H1 (cell line): ENCODE measurements at regions not wholly inside any gene's neighbourhood (a gene's known extent, or its start where the extent isn't known, plus 50 kb on each side); places are given as distances from the start of the nearest gene placed in this dataset.

Source experiments
- CTCF ChIA-PET: fragments of 300-600 bp; sonication (Branson Sonifier 250); formaldehyde crosslinking; loops from one replicate; lab custom pipeline; 2021; ENCODE audit not compliant: partially characterized antibody; lab: Charles Lee
- POLR2A ChIA-PET: fragments of 300-600 bp; sonication (Branson Sonifier 250); formaldehyde crosslinking; loops from one replicate; lab custom pipeline; 2021; ENCODE audit warnings: inconsistent platforms; ENCODE audit not compliant: partially characterized antibody; lab: Charles Lee
- DNase-seq, 2 experiments: peaks; one replicate each; pipeline versions ENCODE4 v3.0.0 to v3.0.0-alpha.2; 2010 to 2022; ENCODE audit warnings: low spot score in 2 of 2, low read depth in 1 of 2, mixed read lengths in 1 of 2
- FAIRE-seq: peaks from 2 replicates; lab custom pipeline; 2011; peaks lifted over from hg19 to GRCh38; lab: Jason Lieb, UNC
- H2AFZ ChIP-seq: 2 replicates; pipeline ENCODE4 v1.8.1; 2012; ENCODE audit warnings: low read length, inconsistent platforms
- H2AK5ac ChIP-seq: 2 replicates; pipeline ENCODE4 v1.6.1; 2013; ENCODE audit warnings: low read depth, low read length
- H2BK120ac ChIP-seq: replicated peaks from 2 replicates; pipeline ENCODE3; 2013; ENCODE audit warnings: low read depth, low read length, inconsistent platforms
- H2BK12ac ChIP-seq: 2 replicates; pipeline ENCODE4 v1.6.1; 2013; ENCODE audit warnings: low read depth, low read length
- H2BK15ac ChIP-seq: 2 replicates; pipeline ENCODE4 v1.6.1; 2013; ENCODE audit warnings: low read length
- H2BK20ac ChIP-seq: 2 replicates; pipeline ENCODE4 v1.6.1; 2013; ENCODE audit warnings: low read length
- H2BK5ac ChIP-seq: 2 replicates; pipeline ENCODE4 v1.6.1; 2013; ENCODE audit warnings: low read depth, low read length
- H3K14ac ChIP-seq: 2 replicates; pipeline ENCODE4 v1.6.1; 2013; ENCODE audit warnings: inconsistent platforms; ENCODE audit not compliant: insufficient read length
- H3K18ac ChIP-seq: 2 replicates; pipeline ENCODE4 v1.6.1; 2013; ENCODE audit warnings: low read length; ENCODE audit errors: extremely low read depth
- H3K23ac ChIP-seq: 2 replicates; pipeline ENCODE4 v1.6.1; 2013; ENCODE audit warnings: inconsistent platforms; ENCODE audit not compliant: insufficient read length
- H3K23me2 ChIP-seq: 2 replicates; pipeline ENCODE4 v1.6.1; 2013; ENCODE audit warnings: low read depth, low read length
- H3K27ac ChIP-seq: 2 replicates; pipeline ENCODE4 v1.6.1; 2011; ENCODE audit warnings: low read depth, low read length, inconsistent platforms
- H3K27me3 ChIP-seq, 4 experiments: replicated peaks in 1 of 4; 1 replicate in 1 of 4; 2 replicates in 3 of 4; pipeline versions ENCODE4 v1.6.1 to v1.8.1; 2011 to 2013; ENCODE audit warnings: low read length in 3 of 4, mild to moderate bottlenecking in 3 of 4, inconsistent platforms in 2 of 4, mixed read lengths in 2 of 4, moderate library complexity in 1 of 4; ENCODE audit not compliant: control insufficient read depth in 3 of 4, insufficient read depth in 3 of 4; ENCODE audit errors: extremely low read depth in 1 of 4
- H3K36me3 ChIP-seq, 4 experiments: 2 replicates each; pipeline versions ENCODE4 v1.6.1 to v1.8.1; 2011 to 2013; ENCODE audit warnings: mild to moderate bottlenecking in 4 of 4, low read length in 3 of 4, moderate library complexity in 2 of 4, control low read depth in 1 of 4, inconsistent platforms in 1 of 4; ENCODE audit not compliant: insufficient read depth in 4 of 4, control insufficient read depth in 2 of 4
- H3K4ac ChIP-seq: replicated peaks from 2 replicates; pipeline ENCODE3; 2013; ENCODE audit warnings: low read length, low read depth, mixed read lengths, inconsistent platforms; ENCODE audit not compliant: insufficient read length
- H3K4me1 ChIP-seq, 4 experiments: replicated peaks in 1 of 4; 1 replicate in 1 of 4; 2 replicates in 3 of 4; pipeline versions ENCODE4 v1.6.1 to v1.8.1; 2011 to 2013; ENCODE audit warnings: low read length in 3 of 4, inconsistent platforms in 2 of 4, mixed read lengths in 1 of 4; ENCODE audit not compliant: insufficient read depth in 4 of 4, control insufficient read depth in 3 of 4
- H3K4me2 ChIP-seq, 2 experiments: 2 replicates each; pipeline versions ENCODE4 v1.6.1 to v1.8.1; 2011 to 2013; ENCODE audit warnings: low read depth in 2 of 2, low read length in 2 of 2, control low read depth in 1 of 2, inconsistent platforms in 1 of 2, mild to moderate bottlenecking in 1 of 2; ENCODE audit not compliant: insufficient read depth in 1 of 2
- H3K4me3 ChIP-seq, 4 experiments: fragments of 200-600, 300-600 bp in 1 of 4; sonication (generic), shearing (Covaris generic), sonication (Bioruptor Twin) in 1 of 4; 2 replicates each; pipeline versions ENCODE4 v1.5.1 to v1.8.1; 2011 to 2016; ENCODE audit warnings: low read length in 4 of 4, low read depth in 3 of 4, control low read depth in 2 of 4, inconsistent platforms in 2 of 4, mild to moderate bottlenecking in 2 of 4, mixed read lengths in 1 of 4, moderate library complexity in 1 of 4; ENCODE audit not compliant: insufficient read depth in 2 of 4; ENCODE audit errors: extremely low read depth in 1 of 4
- H3K56ac ChIP-seq: replicated peaks from 2 replicates; pipeline ENCODE3; 2013; ENCODE audit warnings: low read depth, mild to moderate bottlenecking, mixed read lengths, low read length, inconsistent platforms; ENCODE audit not compliant: insufficient read length
- H3K79me1 ChIP-seq: 2 replicates; pipeline ENCODE4 v1.6.1; 2013; ENCODE audit warnings: low read depth, low read length, control low read depth
- H3K79me2 ChIP-seq, 2 experiments: 2 replicates each; pipeline versions ENCODE4 v1.6.1 to v1.8.1; 2012 to 2013; ENCODE audit warnings: low read length in 2 of 2, mild to moderate bottlenecking in 2 of 2, inconsistent platforms in 1 of 2; ENCODE audit not compliant: insufficient read depth in 2 of 2, control insufficient read depth in 1 of 2
- H3K9ac ChIP-seq, 4 experiments: replicated peaks in 1 of 4; 1 replicate in 1 of 4; 2 replicates in 3 of 4; pipeline versions ENCODE4 v1.6.1 to v1.8.1; 2011 to 2013; ENCODE audit warnings: low read depth in 3 of 4, low read length in 3 of 4, control low read depth in 2 of 4, mild to moderate bottlenecking in 2 of 4, moderate library complexity in 2 of 4, inconsistent platforms in 1 of 4; ENCODE audit errors: extremely low read depth in 1 of 4
- H3K9me3 ChIP-seq, 2 experiments: 2 replicates each; pipeline versions ENCODE4 v1.6.1 to v1.8.1; 2012 to 2013; ENCODE audit warnings: mild to moderate bottlenecking in 2 of 2, moderate library complexity in 2 of 2, control low read depth in 1 of 2, inconsistent platforms in 1 of 2, low read depth in 1 of 2, low read length in 1 of 2, mixed read lengths in 1 of 2; ENCODE audit not compliant: insufficient read depth in 2 of 2
- H4K20me1 ChIP-seq, 2 experiments: replicated peaks in 1 of 2; 2 replicates each; pipeline versions ENCODE3 to v1.8.1; 2011 to 2013; ENCODE audit warnings: inconsistent platforms in 2 of 2, low read length in 2 of 2, mild to moderate bottlenecking in 1 of 2; ENCODE audit not compliant: insufficient read depth in 2 of 2, control insufficient read depth in 1 of 2
- H4K5ac ChIP-seq: 2 replicates; pipeline ENCODE4 v1.6.1; 2013; ENCODE audit warnings: low read length, low read depth, mixed read lengths, inconsistent platforms; ENCODE audit not compliant: insufficient read length
- H4K8ac ChIP-seq: 2 replicates; pipeline ENCODE4 v1.8.0; 2013; ENCODE audit warnings: mild to moderate bottlenecking, moderate library complexity, low read length, inconsistent platforms; ENCODE audit not compliant: insufficient read depth; ENCODE audit errors: extremely low read depth
- H4K91ac ChIP-seq: replicated peaks from 2 replicates; pipeline ENCODE3; 2013; ENCODE audit warnings: low read length, mixed read lengths, inconsistent platforms; ENCODE audit not compliant: insufficient read length
- CBX8 ChIP-seq: fragments of 300-800, 300-1000 bp; sonication (generic); IDR thresholded peaks from 2 replicates; pipeline ENCODE4 v1.7.1; 2016; ENCODE audit warnings: low read depth, low read length, borderline replicate concordance
- GABPA ChIP-seq: IDR thresholded peaks from 2 replicates; pipeline ENCODE4 v1.6.1; 2011; ENCODE audit warnings: mild to moderate bottlenecking, low read length, moderate library complexity, borderline replicate concordance; ENCODE audit not compliant: insufficient read depth
- HDAC6 ChIP-seq: IDR thresholded peaks from one replicate; pipeline ENCODE4 v1.7.1; 2012; ENCODE audit warnings: low read depth, mild to moderate bottlenecking, inconsistent platforms, low read length, moderate library complexity
- KDM5A ChIP-seq: fragments of 200-600 bp; IDR thresholded peaks from 2 replicates; pipeline ENCODE4 v1.7.1; 2012; ENCODE audit warnings: mild to moderate bottlenecking, low read length, inconsistent platforms, mixed read lengths
- POLR2A ChIP-seq, 2 experiments: IDR thresholded peaks; 1 replicate in 1 of 2; 2 replicates in 1 of 2; pipeline ENCODE4 v1.6.1; 2011; ENCODE audit warnings: low read depth in 2 of 2, low read length in 2 of 2, mild to moderate bottlenecking in 2 of 2; ENCODE audit errors: control extremely low read depth in 1 of 2
- RBBP5 ChIP-seq: IDR thresholded peaks from 2 replicates; pipeline ENCODE4 v1.7.1; 2012; ENCODE audit warnings: low read depth, mild to moderate bottlenecking, inconsistent platforms, low read length, moderate library complexity, borderline replicate concordance
- TCF12 ChIP-seq: IDR thresholded peaks from 2 replicates; pipeline ENCODE4 v1.6.1; 2011; ENCODE audit warnings: low read depth, mild to moderate bottlenecking, low read length
- ZNF274 ChIP-seq: IDR thresholded peaks from 2 replicates; pipeline ENCODE4 v1.7.0; 2012; ENCODE audit warnings: low read length, borderline replicate concordance; ENCODE audit errors: extremely low read depth
- WGBS, 2 experiments: shearing (Covaris generic) in 1 of 2; methylation state at CpG; one replicate each; pipeline versions ENCODE4 v1.1.6 to v1.1.7; 2013 to 2015; ENCODE audit warnings: low lambda C conversion rate in 2 of 2, mixed read lengths in 2 of 2, inconsistent platforms in 1 of 2, low coverage in 1 of 2, missing lambda C conversion rate in 1 of 2; ENCODE audit not compliant: insufficient replicate concordance in 2 of 2, insufficient coverage in 1 of 2, insufficient read length in 1 of 2; ENCODE audit errors: extremely low coverage in 1 of 2, missing lambda C conversion rate in 1 of 2; 5-methylcytosine and 5-hydroxymethylcytosine counted together

GRCh38 chr14:30340495-30340894 is 218.5 kb upstream of the G2E3 start:
- Histone ChIP-seq H3K56ac (no peak overlapping the region), H2AFZ (no peak overlapping the region), H3K23ac (no peak overlapping the region), H2BK5ac (no peak overlapping the region), H2BK15ac (no peak overlapping the region), H3K4ac (no peak overlapping the region), H3K4me2 (no peak overlapping the region), H4K91ac (no peak overlapping the region), H4K8ac (no peak overlapping the region), H4K5ac (no peak overlapping the region), H3K27ac (no peak overlapping the region), H3K79me2 (no peaks in the 10 kb centered on the region), H3K79me1 (no peaks in the 10 kb centered on the region), H3K4me1 (no peaks in the 10 kb centered on the region), H2BK120ac (no peak overlapping the region), H3K23me2 (no peaks in the 10 kb centered on the region), H2BK12ac (no peak overlapping the region), H3K9me3 (no peaks in the 10 kb centered on the region), H3K18ac (no peak overlapping the region), H3K9ac (no peak overlapping the region), H3K14ac (no peak overlapping the region), H3K36me3 (no peaks in the 10 kb centered on the region), H3K4me3 (no peak overlapping the region), H4K20me1 (no peaks in the 10 kb centered on the region), H2BK20ac (no peak overlapping the region), H2AK5ac (no peak overlapping the region), H3K27me3 (no peaks in the 10 kb centered on the region)
- ChIA-PET POLR2A (no interaction called here), CTCF (interaction anchor here (1.1 to 2.2 kb wide), 2 partner anchors 10 to 155 kb away, joined by 3 to 7 read pairs; no protein-coding TSS in a partner anchor)
- DNase-seq (no peak), FAIRE-seq (no peak)
- TF ChIP-seq RBBP5, result no peak
- no peak for TF ChIP-seq ZNF274
- no peak for TF ChIP-seq CBX8
- no peak for TF ChIP-seq GABPA
- TF ChIP-seq POLR2A (IDR thresholded peaks at IDR 0.05; ENCODE audit: control extremely low read depth in 1 of 2, low read depth in 2 of 2, low read length in 2 of 2), result no peak
- no peak for TF ChIP-seq KDM5A
- TF ChIP-seq HDAC6, result no peak
- TF ChIP-seq TCF12, result no peak
- 96% methylated on average over 1 of the region's 1 CpG; no CpG with 5 or more reads in 1 of the 2 experiments for WGBS, 2 experiments
